Posterior vena cava (tissue), 2 donors: ENCODE measurements at regions not wholly inside any gene's neighbourhood (a gene's known extent, or its start where the extent isn't known, plus 50 kb on each side); places are given as distances from the start of the nearest gene placed in this dataset.

Experiments used
- DNase-seq: peaks from one replicate; pipeline ENCODE4 v3.0.0-alpha.2; 2020; ENCODE audit warnings: low spot score
- intact Hi-C, 2 donors: fragments of 100-400 bp; cut with DNase I; formaldehyde crosslinking; loops; one replicate each; pipeline versions ENCODE4 v1.14.1 to v1.14.2; 2022 to 2023
- donor health status: DM: yes; HTN: yes; CAD: no.
- donor health status: DM: yes; HTN: yes; CAD: no.

DNA sequence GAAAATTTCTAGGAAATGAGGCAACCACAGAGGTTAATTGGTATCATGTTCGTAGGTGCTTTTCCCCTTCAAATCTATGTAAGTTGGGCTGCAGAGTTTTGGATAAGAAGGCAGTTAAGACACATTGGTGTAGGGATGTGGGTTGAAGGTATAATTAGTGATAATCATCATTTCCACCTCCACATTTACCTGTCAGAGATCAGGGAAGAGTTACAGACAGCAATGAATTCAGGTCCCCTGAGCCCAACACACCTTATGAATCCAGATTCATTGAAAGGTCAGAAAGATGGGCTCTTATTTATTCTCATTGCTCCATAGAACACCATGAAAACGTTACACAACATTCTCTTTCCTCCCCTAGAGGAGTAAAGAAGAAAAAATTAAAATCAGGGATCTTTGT lies 308.7 kb downstream of the C11orf87 start:
- intact Hi-C loops: no loop called here

DNA sequence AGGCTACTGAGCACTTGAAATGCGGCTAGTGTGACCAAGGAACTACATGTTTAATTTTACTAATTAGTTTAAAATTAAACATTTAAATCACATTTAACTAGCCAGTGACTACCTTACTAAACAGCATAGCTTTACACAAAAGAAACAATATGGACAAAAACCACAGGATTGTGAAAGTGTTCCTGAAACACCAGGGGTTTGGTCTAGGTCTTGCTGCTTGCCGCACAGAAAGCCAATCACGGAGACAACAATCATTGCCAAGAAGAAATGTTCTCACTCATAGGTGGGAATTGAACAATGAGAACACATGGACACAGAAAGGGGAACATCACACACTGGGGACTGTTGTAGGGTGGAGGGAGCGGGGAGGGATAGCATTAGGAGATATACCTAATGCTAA lies 309.5 kb downstream of the C11orf87 start:
- intact Hi-C loops: no loop called here

More for the DNA sequence above, 308.7 kb downstream of the C11orf87 start:
- DNase-seq: no peak

DNA sequence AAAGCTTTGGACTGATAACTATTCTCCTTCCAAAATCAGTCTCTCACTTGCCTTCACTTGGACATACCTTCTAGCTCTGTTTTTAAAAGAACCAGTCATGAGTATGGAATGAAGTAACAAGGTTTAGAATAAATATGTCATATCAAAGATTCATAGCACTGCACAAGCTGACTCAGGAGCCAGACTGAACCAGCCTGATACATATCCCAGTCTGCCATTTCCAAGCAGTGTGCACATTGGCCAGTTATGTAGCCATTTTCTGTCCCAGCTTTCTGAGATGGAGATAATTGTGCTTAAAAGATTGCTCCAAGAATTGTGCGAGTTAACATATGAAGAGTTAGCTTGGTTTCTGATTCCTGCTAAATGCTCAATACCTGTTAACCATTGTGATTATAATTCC lies 311.3 kb downstream of the C11orf87 start:
- intact Hi-C loops: no loop called here
- no peak for DNase-seq

More for the DNA sequence above, 309.5 kb downstream of the C11orf87 start:
- no peak for DNase-seq

DNA sequence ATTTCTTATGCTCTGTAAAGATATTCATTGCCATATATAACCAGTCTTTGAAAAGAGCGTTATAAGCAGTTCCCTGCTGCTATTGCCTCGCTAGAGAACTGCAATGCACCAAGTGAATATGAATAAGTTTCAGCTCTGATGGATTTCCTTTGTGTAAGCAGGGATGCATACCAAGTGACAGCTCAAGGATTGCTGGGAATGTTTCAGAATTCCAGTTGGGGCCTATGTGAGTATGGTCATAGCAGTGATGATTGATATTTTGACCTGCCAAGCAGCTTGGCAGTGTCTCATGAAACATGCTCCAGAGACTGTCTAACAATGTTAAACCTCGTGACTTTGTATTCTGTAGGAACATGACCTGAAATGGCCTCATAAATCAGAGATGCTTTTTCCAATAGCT lies 312.6 kb downstream of the C11orf87 start:
- DNase-seq: no peak
- intact Hi-C loops: no loop called here

DNA sequence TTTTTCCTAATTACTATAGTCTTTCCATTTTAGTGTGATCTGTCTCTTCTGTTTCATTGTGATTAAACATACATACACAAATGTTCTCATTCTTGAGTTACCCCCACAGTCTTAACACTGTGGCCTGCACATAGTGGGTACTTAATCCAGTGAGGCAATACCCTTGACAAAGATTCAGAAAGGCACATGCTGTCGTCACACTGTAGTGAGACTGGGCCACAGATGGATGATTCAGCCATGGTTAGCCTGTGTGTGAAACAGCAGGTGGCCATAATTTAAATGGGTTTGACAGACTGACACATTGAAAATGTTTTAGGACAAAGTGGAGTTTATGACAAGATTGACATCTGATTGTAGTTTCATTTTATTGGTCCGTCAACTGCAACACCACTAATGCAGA lies 313.1 kb downstream of the C11orf87 start:
- intact Hi-C loops: no loop called here
- no peak for DNase-seq

DNA sequence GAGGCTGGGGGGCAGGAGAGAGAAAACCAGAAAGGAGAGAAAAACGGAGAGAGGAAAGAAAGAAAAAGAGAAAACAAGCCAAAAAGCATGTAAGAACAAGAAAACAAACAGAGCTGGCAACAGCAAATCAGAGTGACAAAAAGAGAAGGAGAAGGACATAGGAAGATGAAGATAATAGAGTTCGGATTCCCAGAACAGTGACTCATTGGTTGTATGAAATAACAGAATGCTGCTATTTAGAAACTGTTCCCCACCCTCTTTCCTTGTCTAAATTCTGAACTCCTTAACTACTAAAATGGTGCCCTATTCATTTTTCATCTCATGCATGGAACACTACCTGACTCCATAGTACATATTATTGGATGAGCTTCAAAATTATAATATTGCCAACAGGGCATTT lies 317.4 kb downstream of the C11orf87 start:
- DNase-seq: no peak
- intact Hi-C loops: no loop called here

DNA sequence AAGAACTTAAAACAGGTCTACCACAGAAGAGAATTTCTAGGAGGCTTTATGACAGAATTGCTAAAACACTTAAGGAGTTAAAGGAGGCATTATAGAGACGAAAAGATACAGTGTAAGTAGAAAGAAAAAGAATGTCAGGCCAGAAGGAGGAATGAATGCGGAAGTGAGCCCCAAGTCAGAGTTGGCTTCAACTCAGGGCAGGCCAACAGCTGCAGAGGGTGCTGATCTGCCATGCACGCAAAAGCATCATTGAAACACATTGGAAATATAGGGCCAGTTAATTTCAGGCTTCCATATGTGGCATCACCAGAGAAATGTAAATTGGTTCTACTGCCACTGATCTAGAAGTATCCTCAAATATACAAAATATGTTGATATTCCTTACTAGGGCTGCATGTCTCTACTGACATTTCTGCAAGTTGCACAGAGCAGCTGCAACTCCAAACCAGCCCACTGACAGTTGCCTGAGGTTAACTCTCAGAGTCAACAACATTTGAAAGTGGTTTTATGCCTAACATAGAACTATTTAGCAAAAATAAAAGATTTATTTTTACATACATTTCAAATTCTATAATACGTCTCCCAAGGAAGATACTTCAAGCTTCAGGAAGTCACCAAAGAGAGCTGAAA lies 324.1 kb downstream of the C11orf87 start:
- intact Hi-C loops: no loop called here
- DNase-seq: no peak

DNA sequence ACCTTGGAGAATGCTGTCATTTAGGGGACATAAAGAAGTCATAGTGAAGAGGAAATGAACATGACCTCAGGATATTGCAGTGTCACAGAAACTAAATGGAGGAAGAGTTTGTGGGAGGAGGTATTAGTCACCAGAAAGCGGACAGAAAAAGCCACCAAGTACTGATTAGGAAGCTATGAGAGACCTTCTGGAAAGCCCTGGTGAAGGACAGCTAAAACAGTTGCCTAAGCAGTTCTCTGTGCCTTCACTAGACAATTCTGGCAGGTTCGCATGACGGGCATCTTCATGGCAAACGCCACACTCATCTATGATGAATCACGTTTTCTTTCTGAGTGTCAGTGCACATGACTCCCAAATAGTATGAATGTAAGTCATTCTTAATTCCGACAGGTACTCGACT lies 325.8 kb downstream of the C11orf87 start:
- no peak for DNase-seq
- intact Hi-C loops: no loop called here

DNA sequence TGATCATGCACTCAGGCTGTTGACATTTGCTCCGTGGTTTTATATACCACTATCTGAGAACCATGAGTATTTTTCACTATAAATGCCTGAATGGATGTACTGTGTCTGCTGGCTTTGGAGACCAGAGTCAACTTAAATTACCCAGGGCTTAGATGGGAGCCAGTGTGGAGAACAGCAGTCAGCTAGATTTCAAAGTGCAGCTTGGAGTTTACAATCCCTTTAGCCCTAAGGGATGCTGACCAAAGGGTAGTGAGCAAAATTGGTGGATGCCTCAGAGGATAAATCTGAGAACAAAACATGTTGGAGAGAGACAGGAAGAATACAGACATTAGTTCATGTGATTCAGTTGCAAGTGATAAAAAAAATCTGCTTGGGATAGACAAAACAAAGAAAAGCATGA lies 327.5 kb downstream of the C11orf87 start:
- no peak for DNase-seq
- intact Hi-C loops: no loop called here

DNA sequence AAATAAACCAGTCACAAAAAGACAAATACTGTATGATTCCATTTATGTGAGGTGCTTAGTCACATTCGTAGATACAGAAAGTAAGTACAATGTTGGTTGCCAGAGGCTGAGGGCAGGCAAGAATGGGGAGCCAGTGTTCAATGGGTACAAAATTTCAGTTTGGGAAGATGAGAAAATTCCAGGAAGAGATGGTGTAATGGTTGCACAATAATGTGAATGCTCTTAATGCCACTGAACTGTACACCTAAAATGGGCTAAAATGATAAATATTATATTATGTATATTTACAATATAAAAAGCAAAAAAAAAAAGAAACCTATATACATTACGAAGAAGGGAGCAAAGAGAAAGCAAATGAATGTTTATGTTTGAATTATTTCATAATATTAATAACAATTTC lies 329.0 kb downstream of the C11orf87 start:
- DNase-seq: no peak
- intact Hi-C loops: no loop called here

DNA sequence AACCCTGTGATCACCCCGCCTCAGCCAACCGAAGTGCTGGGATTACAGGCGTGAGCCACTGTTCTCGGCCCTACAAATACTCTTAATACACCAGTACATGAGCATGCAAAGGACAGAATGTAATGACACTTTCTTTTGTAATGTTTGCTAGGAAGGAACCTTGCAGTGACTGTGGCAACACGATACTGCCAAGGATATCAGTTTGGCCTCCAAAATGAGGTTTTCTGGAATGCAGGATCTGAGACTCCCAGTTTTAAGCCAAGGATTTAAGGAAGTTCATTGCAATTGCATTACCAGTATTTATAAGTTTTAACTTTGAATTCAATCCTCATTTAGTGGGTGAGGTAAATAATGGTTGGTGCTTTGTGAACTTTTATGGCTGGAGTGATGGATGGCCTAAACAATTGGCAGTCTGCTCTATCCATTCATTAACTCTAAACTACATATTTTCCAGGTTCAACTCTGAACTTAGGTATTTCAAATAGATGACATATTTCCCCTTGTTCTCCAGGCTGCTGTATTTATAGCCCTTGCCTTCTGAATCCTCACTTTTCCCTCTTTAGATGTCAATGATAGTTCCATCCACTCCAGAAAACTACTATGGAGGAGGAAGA lies 330.3 kb downstream of the C11orf87 start:
- no peak for DNase-seq
- intact Hi-C loops: no loop called here

DNA sequence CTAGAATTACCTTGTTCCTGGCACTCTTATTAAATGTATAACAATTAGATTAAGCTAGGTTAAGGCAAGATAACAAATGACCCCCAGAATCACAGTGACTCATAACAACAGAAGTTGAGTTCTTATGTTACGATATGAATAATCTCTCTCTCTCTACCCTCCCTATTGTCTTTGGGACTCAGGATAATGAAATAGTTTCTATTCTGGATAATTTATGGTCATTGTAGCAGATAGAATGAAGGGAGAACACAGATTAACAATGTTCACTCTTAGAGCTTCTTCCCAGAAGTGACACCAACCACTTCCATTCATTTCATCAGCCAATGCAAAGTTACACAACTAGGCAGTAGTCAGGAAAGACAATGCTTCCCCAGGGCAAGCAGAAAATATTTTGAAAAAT lies 334.5 kb downstream of the C11orf87 start:
- intact Hi-C loops: no loop called here

DNA sequence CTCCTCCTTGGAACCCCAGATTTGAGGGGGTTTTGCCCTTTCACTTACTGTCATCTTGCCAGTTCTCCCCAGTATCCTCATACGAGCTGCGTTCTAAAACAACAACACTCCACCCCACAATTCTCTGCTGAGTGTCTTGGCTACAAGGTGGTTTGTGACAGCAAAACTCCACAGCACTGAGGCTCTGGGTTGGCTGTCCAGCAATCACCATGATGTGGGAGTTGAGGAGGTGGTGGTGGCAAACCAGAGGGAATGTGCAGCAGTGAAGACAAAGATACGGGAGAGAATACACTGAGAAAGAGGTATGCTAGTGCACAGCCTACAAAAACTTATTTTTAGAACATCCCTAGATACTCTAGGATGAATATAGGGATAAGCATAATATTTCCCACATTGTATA lies 335.0 kb downstream of the C11orf87 start:
- DNase-seq: no peak
- intact Hi-C loops: no loop called here

More for the DNA sequence above, 334.5 kb downstream of the C11orf87 start:
- no peak for DNase-seq

DNA sequence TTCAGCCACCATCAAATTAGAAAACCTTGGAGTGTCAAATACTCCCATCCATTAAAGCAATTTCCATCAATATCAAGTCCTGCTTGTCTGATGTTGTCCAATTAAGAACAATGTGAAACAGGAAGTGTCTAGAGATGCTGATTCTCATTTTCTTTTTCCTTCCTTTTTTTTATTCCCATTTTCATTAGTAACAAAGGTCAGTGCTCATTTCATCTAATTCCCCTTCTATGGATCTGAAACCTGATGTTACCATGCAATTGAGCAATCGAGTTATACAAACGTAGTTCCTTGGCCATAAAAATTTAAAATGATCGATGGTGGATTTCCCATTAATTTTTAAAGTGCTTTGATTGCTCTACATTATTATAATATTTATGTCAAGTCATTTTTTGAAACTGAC lies 330.6 kb upstream of the ZC3H12C start:
- intact Hi-C loops: no loop called here
- no peak for DNase-seq

DNA sequence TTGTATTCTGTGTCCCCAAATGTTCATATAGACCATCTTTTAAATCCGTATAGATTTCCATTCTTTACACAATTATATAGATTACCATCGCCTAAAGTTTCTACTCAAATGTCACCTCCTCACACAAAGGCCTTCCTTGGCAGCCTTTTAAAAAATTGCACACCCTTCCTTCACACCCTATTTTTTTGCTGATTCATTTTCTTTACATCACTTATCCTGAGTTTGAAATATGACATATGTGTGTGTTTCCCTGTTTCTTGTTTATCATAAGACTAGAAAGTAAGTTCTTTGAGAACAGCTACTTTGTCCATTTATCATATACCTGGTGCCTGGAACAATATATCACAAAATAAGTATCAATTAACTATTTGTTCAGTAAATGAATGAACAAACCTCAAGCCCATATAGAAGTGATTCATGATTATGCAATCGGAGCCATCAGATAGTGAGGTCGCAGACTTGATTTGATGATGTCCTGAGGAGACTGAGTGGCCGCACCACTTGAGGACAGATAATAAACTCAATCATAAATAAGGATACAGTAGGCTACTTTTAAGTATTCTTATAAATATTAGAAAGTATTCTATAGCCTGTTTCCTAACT lies 327.4 kb upstream of the ZC3H12C start:
- DNase-seq: no peak
- intact Hi-C loops: no loop called here

DNA sequence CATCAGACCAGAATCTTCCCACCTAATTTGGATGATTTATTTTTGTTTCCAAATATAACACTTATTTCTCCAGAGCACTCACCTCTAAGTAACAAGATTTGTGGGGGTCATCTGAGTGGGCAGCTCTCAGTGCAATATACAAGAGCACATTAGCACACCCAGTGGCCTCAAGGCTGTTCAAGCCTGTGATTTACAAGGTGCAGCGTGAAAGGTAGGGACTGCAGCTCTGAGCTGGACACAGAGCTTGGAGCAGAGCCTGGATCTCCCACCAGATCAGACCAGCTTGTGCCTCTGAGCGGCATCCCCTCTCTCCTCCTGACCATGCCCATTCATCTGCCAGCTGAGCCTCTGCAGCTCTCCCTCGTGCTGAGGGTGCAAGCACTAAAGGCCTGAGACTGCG lies 323.3 kb upstream of the ZC3H12C start:
- DNase-seq: no peak
- intact Hi-C loops: no loop called here

DNA sequence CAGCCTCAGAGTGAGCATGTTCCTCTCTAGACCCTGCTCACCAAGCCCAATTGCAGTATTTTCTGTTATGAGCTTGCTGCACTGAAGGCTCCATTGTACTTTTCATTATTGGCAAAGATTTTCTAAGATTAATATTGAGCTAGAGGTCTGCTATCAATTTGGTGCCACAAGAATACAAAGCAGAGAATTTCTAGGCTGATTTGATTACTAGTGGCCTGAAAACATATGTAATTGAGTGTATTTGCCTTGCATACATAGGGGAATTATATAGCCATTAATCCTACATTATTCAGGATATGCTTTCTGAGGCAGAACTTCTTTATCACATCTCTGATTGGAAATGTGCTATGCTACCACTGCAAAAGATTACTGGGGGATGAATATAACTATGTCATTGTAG lies 322.9 kb upstream of the ZC3H12C start:
- DNase-seq: no peak
- intact Hi-C loops: no loop called here

DNA sequence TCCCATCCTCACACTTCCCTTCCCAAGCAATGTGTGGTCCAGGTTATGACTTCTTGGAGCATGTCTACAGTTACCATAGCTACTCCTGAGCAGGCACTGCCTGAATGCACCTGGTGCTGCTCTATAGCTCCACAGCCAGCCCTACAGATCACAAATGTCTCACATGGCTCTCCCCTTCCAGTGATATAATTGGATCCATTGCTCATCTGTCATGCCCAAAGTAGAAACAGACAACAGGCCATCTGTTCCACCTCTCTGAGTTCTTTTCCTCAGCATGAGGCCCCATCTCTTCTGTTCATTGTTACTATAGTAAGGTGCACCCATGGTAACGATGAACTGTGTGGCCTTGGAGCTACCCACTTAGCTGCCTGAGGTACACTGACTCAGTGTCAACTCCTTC lies 320.3 kb upstream of the ZC3H12C start:
- no peak for DNase-seq
- intact Hi-C loops: no loop called here

DNA sequence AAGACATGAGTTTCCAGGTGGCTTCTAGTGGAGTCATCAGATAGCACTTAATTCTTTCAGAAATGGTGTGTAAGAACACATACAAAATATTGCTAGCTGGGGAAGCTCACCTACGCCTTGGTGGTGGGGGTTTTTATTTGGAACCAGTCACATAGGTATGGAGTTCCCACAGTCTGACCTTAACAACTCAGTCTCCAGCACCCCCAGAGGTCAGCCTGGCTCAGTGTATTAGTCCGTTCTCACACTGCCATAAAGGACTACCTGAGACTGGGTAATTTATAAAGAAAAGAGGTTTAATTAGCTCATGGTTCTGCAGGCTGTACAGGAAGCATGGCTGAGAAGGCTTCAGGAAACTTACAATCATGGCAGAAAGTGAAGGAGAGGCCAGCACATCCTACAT lies 317.5 kb upstream of the ZC3H12C start:
- DNase-seq: no peak
- intact Hi-C loops: no loop called here

DNA sequence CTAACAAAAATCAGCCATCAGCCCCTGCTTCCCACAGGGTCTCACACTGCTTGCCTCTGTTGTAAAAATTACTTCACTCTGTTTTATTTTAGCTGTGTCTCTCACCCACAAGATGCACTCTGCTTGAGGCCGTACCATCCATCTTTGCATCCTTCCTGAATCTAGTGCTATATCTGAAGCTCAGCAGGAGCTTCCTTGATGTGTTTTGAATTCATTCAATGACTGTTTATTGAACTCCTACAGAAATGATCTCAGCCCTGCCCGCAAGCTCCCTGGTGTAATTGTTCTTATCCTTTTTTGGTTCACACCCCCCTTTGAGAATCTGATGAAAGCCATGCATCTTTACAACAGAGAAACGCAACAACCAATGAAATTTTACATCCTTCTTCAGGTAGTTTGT lies 310.2 kb upstream of the ZC3H12C start:
- DNase-seq: no peak
- intact Hi-C loops: no loop called here

DNA sequence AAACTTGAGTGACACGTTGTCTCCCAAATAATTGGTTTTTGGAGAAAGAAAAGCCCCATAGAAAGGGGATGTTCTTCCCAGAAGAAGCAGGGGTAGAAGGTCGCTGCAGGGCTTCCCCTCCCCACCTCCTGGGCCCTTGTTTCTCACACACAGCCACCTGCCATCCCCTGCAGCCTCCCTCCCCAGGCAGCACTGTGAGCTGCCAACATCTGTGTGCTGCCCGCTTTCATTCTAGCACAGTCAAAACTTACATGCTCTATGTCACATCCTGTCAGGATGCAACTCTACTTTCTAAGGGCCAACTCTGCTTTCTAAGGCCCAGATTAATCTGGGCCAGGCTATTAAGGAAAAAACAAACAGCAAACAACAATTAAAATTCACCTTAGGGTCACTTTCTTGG lies 309.4 kb upstream of the ZC3H12C start:
- intact Hi-C loops: no loop called here
- no peak for DNase-seq
